ENCODE measurements at regions not wholly inside any gene's neighbourhood (a gene's known extent, or its start where the extent isn't known, plus 50 kb on each side); places are given as distances from the start of the nearest gene placed in this dataset.

DNA sequence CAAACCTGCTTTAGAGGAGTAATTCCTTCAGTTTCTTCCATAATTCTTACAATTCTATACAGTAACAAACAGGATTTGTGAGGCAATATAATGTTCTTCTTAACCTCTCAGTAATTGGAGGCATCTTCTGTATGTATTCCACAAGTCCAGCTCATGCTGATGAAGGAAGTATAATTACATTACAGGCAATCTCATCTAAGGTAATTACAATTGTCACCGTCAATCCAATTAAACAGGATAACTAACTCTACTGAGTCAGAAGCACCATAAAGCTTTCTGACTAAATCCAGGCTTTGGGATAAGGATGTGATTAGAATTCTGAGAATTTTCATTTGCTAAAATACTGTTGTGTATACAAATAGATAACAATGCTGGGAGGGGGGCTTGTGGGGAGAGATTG, 115.2 kb upstream of the SEMA6D start:
- H3K27ac ChIP-seq: no peak overlapping the region
- TF ChIP-seq, protein P1, sequence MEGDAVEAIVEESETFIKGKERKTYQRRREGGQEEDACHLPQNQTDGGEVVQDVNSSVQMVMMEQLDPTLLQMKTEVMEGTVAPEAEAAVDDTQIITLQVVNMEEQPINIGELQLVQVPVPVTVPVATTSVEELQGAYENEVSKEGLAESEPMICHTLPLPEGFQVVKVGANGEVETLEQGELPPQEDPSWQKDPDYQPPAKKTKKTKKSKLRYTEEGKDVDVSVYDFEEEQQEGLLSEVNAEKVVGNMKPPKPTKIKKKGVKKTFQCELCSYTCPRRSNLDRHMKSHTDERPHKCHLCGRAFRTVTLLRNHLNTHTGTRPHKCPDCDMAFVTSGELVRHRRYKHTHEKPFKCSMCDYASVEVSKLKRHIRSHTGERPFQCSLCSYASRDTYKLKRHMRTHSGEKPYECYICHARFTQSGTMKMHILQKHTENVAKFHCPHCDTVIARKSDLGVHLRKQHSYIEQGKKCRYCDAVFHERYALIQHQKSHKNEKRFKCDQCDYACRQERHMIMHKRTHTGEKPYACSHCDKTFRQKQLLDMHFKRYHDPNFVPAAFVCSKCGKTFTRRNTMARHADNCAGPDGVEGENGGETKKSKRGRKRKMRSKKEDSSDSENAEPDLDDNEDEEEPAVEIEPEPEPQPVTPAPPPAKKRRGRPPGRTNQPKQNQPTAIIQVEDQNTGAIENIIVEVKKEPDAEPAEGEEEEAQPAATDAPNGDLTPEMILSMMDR (IDR thresholded peaks at IDR 0.05): no peak
- no peak for TF ChIP-seq ZFX (IDR thresholded peaks at IDR 0.05; ENCODE audit: borderline replicate concordance)

DNA sequence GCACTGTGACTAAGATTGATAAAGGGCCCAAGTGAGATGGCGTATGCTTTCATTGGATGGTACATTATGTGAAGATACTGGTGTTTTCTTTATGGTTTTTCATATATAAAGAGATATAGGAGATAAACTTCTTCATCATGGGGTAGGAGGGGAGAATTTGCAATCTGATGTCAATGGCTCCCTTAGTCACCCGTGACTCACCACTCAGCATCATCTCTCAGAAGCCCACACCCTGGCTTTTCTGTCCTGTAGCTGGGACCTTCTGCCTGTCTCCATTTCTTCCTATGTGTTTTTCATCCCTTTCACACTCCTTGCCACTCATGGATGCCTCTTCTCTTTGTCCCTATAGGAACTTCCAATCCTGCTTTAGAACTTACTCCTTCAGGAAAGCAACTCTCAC, 114.3 kb upstream of the SEMA6D start:
- TF ChIP-seq, protein P1 (IDR thresholded peaks at IDR 0.05): no peak
- no peak for TF ChIP-seq ZFX (IDR thresholded peaks at IDR 0.05; ENCODE audit: borderline replicate concordance)
- H3K27ac ChIP-seq: no peak overlapping the region

DNA sequence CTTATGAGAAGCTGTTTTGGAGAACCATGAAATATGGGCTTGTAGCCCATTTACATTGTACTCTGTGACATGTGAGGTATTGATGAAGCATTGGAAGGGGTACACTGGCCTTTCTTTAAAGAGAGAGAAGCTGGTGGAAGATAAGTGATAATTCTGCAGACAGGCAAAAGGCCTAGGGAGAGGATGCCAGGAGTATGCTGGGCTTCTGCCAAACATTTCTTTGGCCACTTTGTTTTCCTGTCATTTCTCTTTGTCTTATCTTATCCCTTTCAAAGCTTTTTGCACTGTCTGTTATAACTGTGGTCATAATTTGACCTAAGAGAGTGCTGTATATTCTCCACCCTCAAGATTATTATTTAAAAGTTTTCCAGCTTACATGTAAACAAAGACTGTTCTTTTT, 109.6 kb upstream of the SEMA6D start:
- H3K27ac ChIP-seq: no peak overlapping the region
- no peak for TF ChIP-seq ZFX (IDR thresholded peaks at IDR 0.05; ENCODE audit: borderline replicate concordance)
- TF ChIP-seq, protein P1 (IDR thresholded peaks at IDR 0.05): no peak

DNA sequence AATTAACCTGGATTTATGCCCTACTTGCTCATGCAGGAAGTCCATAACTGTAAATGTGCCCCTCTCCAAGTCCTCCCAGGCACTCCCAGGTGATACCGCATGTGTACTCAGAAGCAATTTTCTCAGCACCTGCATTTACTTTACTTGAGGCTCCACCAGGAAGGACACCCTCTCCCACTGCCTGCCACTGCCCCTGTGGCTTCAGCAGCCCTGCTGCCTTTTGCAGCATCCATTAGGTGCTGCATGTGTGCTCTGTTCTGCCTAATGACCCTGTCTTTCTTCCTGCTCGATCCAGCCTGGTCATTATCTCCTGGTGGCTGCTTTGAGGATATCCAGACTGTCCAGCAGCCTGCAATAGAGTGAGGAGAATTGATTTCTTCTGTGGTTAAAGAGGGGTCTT, 107.6 kb upstream of the SEMA6D start:
- no peak overlapping the region for H3K27ac ChIP-seq
- TF ChIP-seq, protein P1 (IDR thresholded peaks at IDR 0.05): no peak
- TF ChIP-seq ZFX (IDR thresholded peaks at IDR 0.05; ENCODE audit: borderline replicate concordance): no peak

DNA sequence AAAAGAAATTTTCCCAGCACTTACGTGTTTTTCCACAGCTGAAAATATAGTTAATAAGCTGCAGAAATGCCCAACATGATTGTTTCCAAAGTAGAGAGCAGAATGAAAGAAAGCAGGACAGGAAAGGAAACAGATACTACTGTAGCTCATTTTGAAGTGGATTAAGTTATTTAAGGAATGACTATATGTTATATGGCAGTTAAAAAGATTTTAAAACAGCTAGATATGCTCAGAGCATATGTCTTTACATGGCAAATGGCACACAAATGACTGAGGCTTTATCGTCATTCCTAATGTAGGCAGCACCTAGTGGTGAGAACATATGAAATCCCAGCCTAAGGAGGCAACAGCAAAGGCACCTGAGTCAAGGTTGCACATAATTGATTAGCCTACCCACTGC, 106.6 kb upstream of the SEMA6D start:
- no peak overlapping the region for H3K27ac ChIP-seq
- no peak for TF ChIP-seq ZFX (IDR thresholded peaks at IDR 0.05; ENCODE audit: borderline replicate concordance)
- TF ChIP-seq, protein P1 (IDR thresholded peaks at IDR 0.05): no peak

DNA sequence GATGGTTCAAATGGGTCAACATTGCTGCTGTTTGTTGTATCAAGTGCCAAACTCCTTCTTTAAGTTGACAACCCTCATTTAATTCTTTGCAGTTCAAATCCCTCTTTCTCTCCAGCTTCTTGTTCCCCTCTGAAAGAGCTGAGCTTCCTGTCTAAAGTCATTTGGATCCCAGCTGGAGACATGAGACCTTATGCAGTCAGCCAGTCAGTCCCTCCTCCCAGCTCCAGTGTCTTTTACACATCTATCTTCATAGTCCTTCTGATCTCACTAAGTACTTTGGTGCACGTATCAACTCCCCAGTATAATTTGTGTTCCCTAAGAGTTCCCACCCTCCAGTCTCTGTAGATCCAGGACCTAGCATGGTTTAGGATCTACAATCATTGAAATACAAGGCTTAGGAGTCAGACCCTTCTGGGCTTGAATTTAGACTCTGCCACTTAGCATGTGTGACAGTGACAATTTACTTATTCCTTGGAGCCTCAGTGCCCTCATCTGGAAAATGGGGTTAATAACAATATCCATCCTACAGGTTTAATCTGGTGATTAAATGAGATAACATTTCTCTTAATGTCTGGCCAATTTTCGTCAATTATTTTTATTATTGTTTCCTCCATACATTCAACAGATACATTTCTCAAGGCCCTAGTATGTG, 102.8 kb upstream of the SEMA6D start:
- TF ChIP-seq ZFX (IDR thresholded peaks at IDR 0.05; ENCODE audit: borderline replicate concordance): no peak
- TF ChIP-seq, protein P1 (IDR thresholded peaks at IDR 0.05): no peak

DNA sequence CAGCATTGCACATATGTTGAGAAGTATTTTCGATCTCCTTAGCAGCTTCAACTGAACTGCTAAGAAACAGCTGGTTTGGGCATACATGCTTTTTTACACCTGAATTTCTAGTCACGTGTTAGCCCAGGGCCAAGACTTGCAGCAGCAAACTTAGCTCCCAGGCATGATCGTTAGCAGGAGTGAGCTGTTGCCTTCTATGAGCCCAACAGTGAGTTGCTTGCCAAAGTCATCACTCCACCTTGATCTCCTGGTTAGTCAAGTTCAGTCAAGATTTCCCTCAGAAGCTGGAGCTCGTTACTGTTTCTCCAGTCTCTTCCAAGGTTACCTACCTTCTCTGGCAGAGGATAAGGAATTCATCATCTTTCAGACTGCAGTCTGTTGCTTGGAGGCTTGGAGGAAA, 100.4 kb upstream of the SEMA6D start:
- H3K27ac ChIP-seq: no peak overlapping the region
- no peak for TF ChIP-seq ZFX (IDR thresholded peaks at IDR 0.05; ENCODE audit: borderline replicate concordance)

More for the DNA sequence above, 102.8 kb upstream of the SEMA6D start:
- H3K27ac ChIP-seq: no peak overlapping the region

DNA sequence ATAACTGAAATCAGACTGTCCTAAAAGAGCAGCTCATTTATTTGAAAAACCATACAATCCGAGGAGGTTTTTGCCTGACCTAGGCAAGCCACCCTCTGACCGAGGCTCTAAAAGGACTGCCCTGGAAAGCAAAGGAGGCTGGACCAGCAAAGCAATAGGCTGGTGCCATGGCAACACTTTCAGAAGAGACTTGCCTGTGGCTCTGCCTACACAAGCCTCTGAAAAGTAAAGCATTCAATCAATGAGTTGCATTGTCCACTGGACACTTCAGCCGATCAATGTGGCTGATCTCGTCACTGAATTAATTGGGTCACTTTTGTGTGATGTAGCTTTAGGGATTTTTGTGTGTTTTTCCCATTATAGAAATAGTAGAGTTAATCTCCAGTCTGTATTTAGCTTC, 99.1 kb upstream of the SEMA6D start:
- no peak overlapping the region for H3K27ac ChIP-seq
- TF ChIP-seq, protein P1 (IDR thresholded peaks at IDR 0.05): no peak
- TF ChIP-seq ZFX (IDR thresholded peaks at IDR 0.05; ENCODE audit: borderline replicate concordance): no peak
